ENCODE measurements at regions not wholly inside any gene's neighbourhood (a gene's known extent, or its start where the extent isn't known, plus 50 kb on each side); places are given as distances from the start of the nearest gene placed in this dataset.

- DNase-seq (ENCODE audit: low read depth): peak; percentile 23
Observed at GRCh38 chr4:107247738-107248137, 211.6 kb upstream of the DKK2 start.

GRCh38 chr4:107246761-107247160 is 210.6 kb upstream of the DKK2 start:
- DNase-seq (ENCODE audit: low read depth): no peak

DNA sequence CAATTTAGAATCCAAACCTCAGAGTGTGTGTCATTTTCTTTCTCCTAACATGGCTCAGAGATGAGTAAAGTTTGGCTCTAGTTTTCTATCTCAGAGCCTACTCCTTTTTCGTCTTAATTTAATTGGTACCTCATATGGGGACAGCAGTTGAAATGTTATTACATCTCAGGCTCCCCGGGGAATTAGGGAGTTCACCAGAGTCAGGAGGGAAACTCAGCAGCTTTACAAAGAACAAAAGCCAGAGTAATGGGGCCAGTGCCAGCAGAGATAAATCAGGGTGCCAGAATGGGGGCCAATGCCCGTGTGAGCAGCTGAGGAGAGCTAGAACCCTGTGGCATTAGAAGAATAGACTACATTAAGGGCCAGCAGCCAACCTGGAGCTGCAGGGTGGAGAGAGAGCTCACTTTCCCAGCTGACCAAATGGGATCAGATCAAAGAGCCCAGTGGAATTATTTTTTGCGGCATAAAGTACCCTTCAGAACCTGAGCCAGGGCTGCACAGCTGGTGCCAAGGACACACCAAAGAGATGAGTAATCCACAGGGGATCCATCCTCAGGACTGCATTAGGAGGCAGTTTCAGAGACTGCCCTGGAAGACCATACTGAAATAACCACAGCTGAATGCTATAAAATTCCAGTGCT is 207.1 kb upstream of the DKK2 start:
- no peak for DNase-seq (ENCODE audit: low read depth)

DNA sequence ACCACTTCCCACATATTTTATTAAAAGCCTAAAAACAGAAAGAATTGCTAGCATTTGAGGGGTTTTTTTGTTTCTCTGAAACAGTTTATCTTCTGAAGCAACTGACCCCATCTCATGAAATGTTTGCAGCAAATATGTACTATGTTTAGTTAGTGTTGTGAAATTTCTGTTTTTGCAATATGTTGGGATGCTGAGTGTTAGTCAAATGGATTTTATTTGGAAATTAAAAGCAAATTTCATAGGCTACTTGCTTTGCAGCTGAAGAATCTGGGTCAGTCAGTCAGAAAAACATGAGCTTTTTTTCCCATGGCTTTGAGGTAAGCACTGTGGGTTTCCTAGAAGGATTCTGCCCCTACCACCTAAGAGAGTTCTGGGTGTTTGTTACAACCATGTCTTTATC is 184.9 kb upstream of the DKK2 start:
- peak; percentile 73 for DNase-seq (ENCODE audit: low read depth)

GRCh38 chr4:107219681-107220080 is 183.6 kb upstream of the DKK2 start:
- no peak for DNase-seq (ENCODE audit: low read depth)

- DNase-seq (ENCODE audit: low read depth): peak; percentile 14
Observed at GRCh38 chr4:107216379-107216778, 180.3 kb upstream of the DKK2 start.

GRCh38 chr4:107215222-107215621 is 179.1 kb upstream of the DKK2 start:
- no peak for DNase-seq (ENCODE audit: low read depth)

GRCh38 chr4:107213880-107214279 is 177.8 kb upstream of the DKK2 start:
- DNase-seq (ENCODE audit: low read depth): peak; percentile 20

GRCh38 chr4:107213410-107213809 is 177.3 kb upstream of the DKK2 start:
- DNase-seq (ENCODE audit: low read depth): no peak

DNA sequence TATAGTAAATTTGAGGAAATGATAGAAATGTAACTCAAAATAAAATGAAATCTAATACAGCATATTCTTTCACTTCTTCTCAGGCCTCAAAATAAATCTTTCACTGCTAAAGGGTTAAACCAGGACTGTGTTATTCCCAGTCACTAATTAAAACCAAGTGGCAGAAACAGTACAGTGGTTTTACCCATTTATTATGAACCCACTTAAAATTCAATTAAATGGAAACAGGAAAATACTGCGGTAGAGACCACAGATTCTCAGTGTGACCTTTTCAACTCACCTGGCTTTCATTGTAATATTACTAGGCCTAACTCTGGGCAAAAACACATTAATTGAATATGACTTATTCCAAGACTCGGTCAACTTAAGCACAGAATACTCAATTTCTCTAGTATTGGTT is 176.5 kb upstream of the DKK2 start:
- no peak for DNase-seq (ENCODE audit: low read depth)

DNA sequence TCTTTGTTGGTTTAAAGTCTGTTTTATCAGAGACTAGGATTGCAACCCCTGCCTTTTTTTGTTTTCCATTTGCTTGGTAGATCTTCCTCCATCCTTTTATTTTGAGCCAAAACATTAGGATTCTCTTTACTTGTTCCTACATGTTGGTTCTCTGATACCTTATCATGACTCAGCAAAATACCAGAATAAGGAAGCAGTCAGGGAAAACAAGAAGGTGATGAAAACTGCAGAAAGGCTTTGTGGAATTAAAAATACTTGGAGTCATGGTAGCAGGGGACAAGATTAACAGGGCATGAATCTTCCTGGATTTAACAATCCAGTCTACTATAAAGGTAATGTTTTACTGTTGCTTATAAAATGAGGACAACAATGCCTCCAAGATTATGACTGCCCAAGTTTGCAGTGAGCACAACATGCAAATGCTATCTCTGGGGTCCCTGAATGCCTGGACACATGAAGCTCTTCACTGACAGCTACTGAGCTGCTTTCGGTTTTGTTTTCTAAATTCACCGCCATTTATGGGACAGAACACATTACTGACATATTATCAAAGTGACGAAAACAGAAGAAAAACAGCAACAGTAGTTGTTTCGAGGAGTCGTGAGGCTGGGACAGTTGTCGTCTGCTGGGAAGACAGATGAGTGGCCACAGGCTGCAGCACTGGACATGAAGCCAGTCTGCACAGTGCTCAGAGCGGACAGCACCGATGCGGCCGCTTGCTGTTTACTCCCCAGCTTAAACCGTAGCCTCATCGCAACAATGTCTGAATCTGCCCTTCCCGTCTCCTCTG is 174.5 kb upstream of the DKK2 start:
- no peak for DNase-seq (ENCODE audit: low read depth)

DNA sequence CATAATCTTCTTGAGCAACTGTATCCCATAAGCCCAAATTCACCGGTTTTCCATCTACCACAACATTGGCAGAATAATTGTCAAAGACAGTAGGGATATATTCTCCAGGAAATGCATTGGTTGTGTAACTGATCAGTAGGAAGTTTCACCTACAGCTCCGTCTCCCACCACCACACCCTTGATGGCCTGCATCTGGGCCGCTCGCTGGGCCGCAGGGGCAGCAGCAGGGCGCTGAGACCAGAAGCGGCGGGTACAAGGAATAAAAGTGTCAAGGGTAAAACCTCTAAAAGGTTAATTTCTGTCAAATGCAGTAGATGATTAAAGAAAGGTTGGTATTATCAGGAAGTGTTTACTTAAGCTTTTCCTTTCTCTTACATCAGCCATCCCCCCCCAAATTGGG is 167.6 kb upstream of the DKK2 start:
- DNase-seq (ENCODE audit: low read depth): no peak

- no peak for DNase-seq (ENCODE audit: low read depth)
Observed at GRCh38 chr4:107202744-107203143, 166.6 kb upstream of the DKK2 start.

GRCh38 chr4:107197121-107197520 is 161.0 kb upstream of the DKK2 start:
- DNase-seq (ENCODE audit: low read depth): no peak

DNA sequence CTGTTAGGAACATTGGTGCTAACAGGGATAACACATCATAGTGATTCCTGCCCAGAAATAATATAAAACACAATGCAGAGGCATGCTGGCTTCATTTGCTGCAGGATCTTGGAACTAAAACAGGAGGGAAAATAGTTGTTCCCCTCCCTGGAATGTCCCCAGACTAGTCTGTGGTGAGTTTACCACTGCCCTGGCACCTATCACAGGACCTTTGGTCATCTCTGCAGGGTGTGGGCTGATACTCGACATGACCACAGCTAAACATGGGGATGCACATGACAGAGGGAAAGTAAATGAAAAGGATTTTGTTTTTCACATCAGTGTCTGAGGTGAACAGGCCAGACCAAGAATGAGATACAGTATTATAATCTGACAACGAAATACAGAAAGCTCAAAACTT is 160.2 kb upstream of the DKK2 start:
- DNase-seq (ENCODE audit: low read depth): no peak

- DNase-seq (ENCODE audit: low read depth): no peak
Observed at GRCh38 chr4:107194005-107194404, 157.9 kb upstream of the DKK2 start.

DNA sequence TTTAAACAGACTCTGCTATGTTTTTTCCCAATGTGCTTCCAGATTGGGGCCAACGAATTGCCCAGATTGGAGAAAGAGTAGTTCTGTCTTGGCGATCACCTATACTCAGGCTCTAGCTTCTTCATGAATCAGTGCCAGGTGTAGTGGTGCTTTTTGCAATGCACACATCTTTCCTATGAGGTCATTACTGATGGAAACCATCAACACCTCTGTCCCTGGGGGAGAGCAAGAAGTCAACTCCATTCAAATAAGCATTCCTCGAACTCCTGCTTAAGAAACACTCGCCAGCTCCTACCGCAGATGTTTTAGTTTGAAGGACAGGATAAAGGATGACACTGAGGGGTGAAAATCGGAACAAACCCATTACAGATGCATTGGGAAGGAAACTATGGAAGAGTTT is 156.5 kb upstream of the DKK2 start:
- DNase-seq (ENCODE audit: low read depth): no peak

- DNase-seq (ENCODE audit: low read depth): no peak
Observed at GRCh38 chr4:107187091-107187490, 151.0 kb upstream of the DKK2 start.

DNA sequence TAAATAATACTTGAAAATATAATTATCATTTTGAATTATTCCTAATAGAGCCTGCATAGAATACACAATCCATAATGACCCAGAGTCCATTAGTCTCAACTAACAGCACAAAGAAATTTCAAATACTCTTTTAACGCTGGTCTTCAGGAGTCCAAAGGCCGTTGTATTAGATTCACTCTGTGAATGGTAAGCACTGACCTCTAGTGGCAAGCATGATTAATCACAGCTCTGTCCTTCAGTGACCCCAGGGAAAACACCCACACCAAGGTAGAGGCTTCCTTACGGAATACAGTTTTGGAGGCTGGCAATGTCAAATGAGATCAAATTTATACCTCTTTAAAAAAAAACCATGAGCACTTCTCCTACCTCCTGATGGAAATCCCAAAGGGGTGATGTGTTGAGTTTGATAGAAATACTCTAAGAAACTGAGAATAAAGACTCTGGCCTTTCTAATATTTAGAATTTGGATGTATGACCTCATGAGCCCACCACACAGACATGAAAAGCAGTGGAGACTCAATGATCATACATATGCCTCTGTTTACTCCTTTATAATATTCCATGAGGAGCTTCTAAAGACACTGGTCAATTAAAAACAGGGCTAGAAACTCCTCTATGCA is 147.2 kb upstream of the DKK2 start:
- DNase-seq (ENCODE audit: low read depth): peak; percentile 57

DNA sequence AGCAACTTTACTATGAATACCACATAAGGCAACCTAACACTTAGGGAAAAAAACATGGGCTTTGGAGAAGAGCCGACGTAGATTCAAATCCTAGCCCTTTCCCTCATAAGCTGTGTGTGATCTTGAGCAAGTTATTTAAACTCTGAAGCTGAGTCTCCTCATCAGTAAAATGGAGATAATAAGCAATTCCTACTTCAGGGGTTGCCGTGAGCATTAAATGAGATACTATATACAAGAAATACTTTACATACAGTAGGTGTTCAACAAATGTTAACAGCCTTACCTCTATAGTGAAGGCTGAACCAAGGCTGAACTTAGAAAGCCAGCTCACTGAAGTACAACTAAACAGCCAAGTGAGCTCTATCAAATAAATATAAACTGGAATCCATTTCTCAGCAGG is 146.2 kb upstream of the DKK2 start:
- no peak for DNase-seq (ENCODE audit: low read depth)

GRCh38 chr4:107166873-107167450 is 130.8 kb upstream of the DKK2 start:
- DNase-seq (ENCODE audit: low read depth): no peak

- no peak for DNase-seq (ENCODE audit: low read depth)
Observed at GRCh38 chr4:107166181-107166580, 130.1 kb upstream of the DKK2 start.

DNA sequence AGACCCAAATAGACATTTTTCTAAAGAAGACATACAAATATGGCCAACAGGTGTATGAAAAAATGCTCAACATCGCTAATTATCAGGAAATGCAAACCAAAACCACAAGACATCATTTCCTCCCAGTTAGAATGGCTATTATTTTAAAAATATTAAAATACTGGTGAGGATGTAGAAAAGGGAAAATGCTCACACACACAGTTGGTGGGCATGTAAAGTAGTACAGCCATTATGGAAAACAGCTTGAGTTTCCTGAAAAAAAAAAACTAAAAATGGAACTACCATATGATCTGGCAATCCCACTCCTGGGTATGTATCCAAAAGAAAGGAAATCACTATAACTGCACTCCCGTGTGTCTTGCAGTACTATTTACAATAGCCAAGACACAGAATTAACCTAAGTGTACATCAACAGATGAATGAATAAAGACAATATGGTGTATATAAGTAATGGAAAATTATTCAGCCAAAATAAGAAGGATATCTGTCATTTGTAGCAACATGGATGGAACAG is 128.9 kb upstream of the DKK2 start:
- DNase-seq (ENCODE audit: low read depth): no peak

Measured in fibroblast of gingiva (primary cell).